Astrocyte of the spinal cord (primary cell): ENCODE measurements at regions not wholly inside any gene's neighbourhood (a gene's known extent, or its start where the extent isn't known, plus 50 kb on each side); places are given as distances from the start of the nearest gene placed in this dataset.

Source experiments
- DNase-seq: peaks from one replicate; pipeline ENCODE4 v3.0.0; 2011; ENCODE audit warnings: low read depth, low spot score
- H3K4me3 ChIP-seq: 2 replicates; pipeline ENCODE4 v1.5.1; 2011; ENCODE audit warnings: low read depth, mild to moderate bottlenecking, low read length, moderate library complexity
- CTCF ChIP-seq: IDR thresholded peaks from 2 replicates; pipeline ENCODE4 v1.5.1; 2012; ENCODE audit warnings: low read depth, mild to moderate bottlenecking, low read length, inconsistent platforms
- in situ Hi-C: cut with HindIII; loops from 2 replicates; pipeline ENCODE4 v1.10.0; 2017; ENCODE audit warnings: low sequenced_read_pairs

- no peak for TF ChIP-seq CTCF
Measured at GRCh38 chr9:28999806-29000205, 1426.5 kb upstream of the C9orf72 start.

GRCh38 chr9:29001006-29001405 lies 1427.7 kb upstream of the C9orf72 start:
- no peak for DNase-seq
- no peak overlapping the region for H3K4me3 ChIP-seq
- TF ChIP-seq CTCF: no peak
- in situ Hi-C loops: no loop called here

More at GRCh38 chr9:28999806-29000205, 1426.5 kb upstream of the C9orf72 start:
- H3K4me3 ChIP-seq: no peak overlapping the region
- in situ Hi-C loops: no loop called here
- no peak for DNase-seq

GRCh38 chr9:29004988-29005387 lies 1431.7 kb upstream of the C9orf72 start:
- DNase-seq: no peak
- no peak for TF ChIP-seq CTCF
- in situ Hi-C loops: no loop called here
- no peak overlapping the region for H3K4me3 ChIP-seq

- in situ Hi-C loops: no loop called here
- H3K4me3 ChIP-seq: no peak overlapping the region
- no peak for TF ChIP-seq CTCF
- DNase-seq: no peak
Measured at GRCh38 chr9:29006628-29007027, 1433.3 kb upstream of the C9orf72 start.

- DNase-seq: no peak
- TF ChIP-seq CTCF: no peak
- in situ Hi-C loops: no loop called here
- H3K4me3 ChIP-seq: no peak overlapping the region
Measured at GRCh38 chr9:29012911-29013310, 1439.6 kb upstream of the C9orf72 start.

GRCh38 chr9:29021632-29022031 lies 1448.4 kb upstream of the C9orf72 start:
- H3K4me3 ChIP-seq: no peak overlapping the region
- no peak for TF ChIP-seq CTCF
- in situ Hi-C loops: no loop called here
- no peak for DNase-seq

- in situ Hi-C loops: no loop called here
- no peak for TF ChIP-seq CTCF
- no peak overlapping the region for H3K4me3 ChIP-seq
- DNase-seq: no peak
Measured at GRCh38 chr9:29038332-29038731, 1465.1 kb upstream of the C9orf72 start.
